Sigmoid colon (tissue), 4 donors: ENCODE measurements at regions not wholly inside any gene's neighbourhood (a gene's known extent, or its start where the extent isn't known, plus 50 kb on each side); places are given as distances from the start of the nearest gene placed in this dataset.
"Not testable (repeated sequence)": the region's sequence is repeated elsewhere in the genome, so short reads cannot be mapped to it uniquely, and the experiment has no call there.

Experiments used
- CTCF ChIP-seq, 4 experiments: fragments of 450-650 bp in 3 of 4; fragments of 200-600 bp in 1 of 4; IDR thresholded peaks; one replicate each; pipeline ENCODE4 v1.5.1; 2016 to 2019; ENCODE audit warnings: antibody characterized with exemption in 4 of 4, mild to moderate bottlenecking in 3 of 4, moderate library complexity in 2 of 4
- EP300 ChIP-seq, 4 donors: sonication (generic); formaldehyde crosslinking; IDR thresholded peaks; one replicate each; pipeline ENCODE4 v1.6.1; 2017; ENCODE audit warnings: antibody characterized with exemption in 4 of 4
- POLR2AphosphoS5 ChIP-seq, 4 donors: sonication (generic); formaldehyde crosslinking; IDR thresholded peaks; one replicate each; pipeline ENCODE4 v1.6.1; 2017; ENCODE audit warnings: antibody characterized with exemption in 4 of 4

- not testable (repeated sequence) for TF ChIP-seq CTCF, POLR2AphosphoS5, EP300 (IDR thresholded peaks at IDR 0.05)
Observed at GRCh38 chr21:9816734-9817334, 704.5 kb upstream of the TPTE start.
